ENCODE measurements at regions not wholly inside any gene's neighbourhood (a gene's known extent, or its start where the extent isn't known, plus 50 kb on each side); places are given as distances from the start of the nearest gene placed in this dataset.
"Not testable (repeated sequence)": the region's sequence is repeated elsewhere in the genome, so short reads cannot be mapped to it uniquely, and the experiment has no call there.

DNA sequence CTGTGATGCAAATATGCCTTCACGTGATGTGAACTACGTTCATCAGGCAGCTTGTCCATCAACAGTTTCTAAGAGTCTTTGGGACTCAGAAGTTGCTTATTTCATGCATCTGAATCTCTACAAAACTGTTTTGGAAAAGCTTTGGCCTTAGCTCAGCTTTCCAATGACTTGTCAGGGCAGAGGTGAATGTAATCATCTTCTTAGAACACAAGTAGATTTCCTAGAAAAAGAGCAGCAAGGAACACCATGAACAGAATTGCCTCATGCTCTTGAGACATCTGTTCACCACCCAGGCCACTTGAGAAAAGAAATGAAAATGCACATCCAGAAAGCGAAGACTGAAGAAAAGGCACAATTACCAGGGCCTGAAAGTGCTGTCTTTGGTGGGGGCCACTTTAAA is 105.8 kb upstream of the PDHA1 start:
- no peak for DNase-seq (ENCODE audit: low read depth)

GRCh38 chrX:19243431-19243830 is 100.3 kb upstream of the PDHA1 start:
- DNase-seq (ENCODE audit: low read depth): no peak

- not testable (repeated sequence) for DNase-seq (ENCODE audit: low read depth)
These were observed 98.8 kb upstream of the PDHA1 start for GRCh38 chrX:19244921-19245320.

- no peak for DNase-seq (ENCODE audit: low read depth)
These were observed 97.9 kb upstream of the PDHA1 start for GRCh38 chrX:19245711-19246269.

- DNase-seq (ENCODE audit: low read depth): no peak
These were observed 86.7 kb upstream of the PDHA1 start for GRCh38 chrX:19256986-19257385.

GRCh38 chrX:19261026-19261425 is 82.7 kb upstream of the PDHA1 start:
- DNase-seq (ENCODE audit: low read depth): not testable (repeated sequence)

- DNase-seq (ENCODE audit: low read depth): no peak
These were observed 73.0 kb upstream of the PDHA1 start for GRCh38 chrX:19270727-19271126.

GRCh38 chrX:19272452-19272851 is 71.3 kb upstream of the PDHA1 start:
- no peak for DNase-seq (ENCODE audit: low read depth)

DNA sequence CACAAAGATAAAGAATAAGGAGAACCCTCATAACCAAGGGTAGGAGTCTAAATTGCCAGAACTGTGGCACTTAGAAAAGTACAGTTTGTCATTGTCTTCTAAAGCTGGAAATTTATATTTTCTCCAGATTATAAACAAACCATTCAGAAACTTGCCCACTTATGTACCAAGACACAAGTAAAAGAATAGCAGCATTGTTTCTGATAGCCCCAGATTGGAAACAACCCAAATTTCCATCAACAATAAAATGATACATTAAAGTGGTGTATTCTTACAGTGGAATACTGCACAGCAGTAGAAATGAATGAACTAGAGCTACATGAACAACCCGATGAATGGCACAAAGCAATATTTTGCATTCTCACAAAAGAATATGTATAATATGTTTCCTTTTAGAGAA is 63.1 kb upstream of the PDHA1 start:
- DNase-seq (ENCODE audit: low read depth): no peak

GRCh38 chrX:19281256-19281655 is 62.5 kb upstream of the PDHA1 start:
- no peak for DNase-seq (ENCODE audit: low read depth)

GRCh38 chrX:19283597-19284339 is 60.0 kb upstream of the PDHA1 start:
- DNase-seq (ENCODE audit: low read depth): no peak

DNA sequence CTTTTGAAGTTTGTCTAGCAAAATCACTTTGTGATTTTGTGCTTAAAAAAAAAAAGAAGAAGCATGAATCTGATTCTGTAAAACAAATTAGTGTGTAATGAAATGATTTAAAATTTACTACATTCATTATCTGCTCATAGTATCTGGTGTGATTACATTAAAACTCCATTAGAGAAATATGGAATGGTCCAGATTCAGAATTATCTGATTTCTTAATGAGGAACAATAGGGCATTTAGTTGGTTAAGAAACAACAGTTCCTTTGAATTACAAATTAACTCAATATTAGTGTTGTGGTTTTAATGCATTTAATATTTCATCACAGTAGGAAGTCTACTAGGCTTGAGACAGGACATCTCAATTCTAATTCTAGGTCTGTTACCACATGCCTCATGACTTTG is 57.9 kb upstream of the PDHA1 start:
- no peak for DNase-seq (ENCODE audit: low read depth)

DNA sequence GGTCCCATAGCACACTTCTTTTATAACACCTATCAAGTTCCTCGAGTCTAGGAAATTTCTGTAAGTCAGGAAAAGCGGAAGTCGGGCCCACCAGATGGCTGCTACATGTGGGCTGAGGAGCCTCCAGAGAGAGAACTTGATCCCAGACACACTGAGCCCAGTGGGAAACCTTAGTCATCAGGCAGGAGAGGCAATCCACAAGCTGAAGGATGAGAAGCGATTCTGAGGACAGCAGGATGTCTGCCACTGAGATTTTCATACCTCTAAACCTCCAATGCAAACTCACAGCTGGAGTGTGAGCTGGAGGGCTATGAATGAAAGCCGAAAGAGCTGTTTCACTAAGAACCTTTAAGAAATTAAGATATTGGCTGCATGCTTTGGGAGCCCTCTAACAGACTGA is 52.6 kb upstream of the PDHA1 start:
- DNase-seq (ENCODE audit: low read depth): no peak

DNA sequence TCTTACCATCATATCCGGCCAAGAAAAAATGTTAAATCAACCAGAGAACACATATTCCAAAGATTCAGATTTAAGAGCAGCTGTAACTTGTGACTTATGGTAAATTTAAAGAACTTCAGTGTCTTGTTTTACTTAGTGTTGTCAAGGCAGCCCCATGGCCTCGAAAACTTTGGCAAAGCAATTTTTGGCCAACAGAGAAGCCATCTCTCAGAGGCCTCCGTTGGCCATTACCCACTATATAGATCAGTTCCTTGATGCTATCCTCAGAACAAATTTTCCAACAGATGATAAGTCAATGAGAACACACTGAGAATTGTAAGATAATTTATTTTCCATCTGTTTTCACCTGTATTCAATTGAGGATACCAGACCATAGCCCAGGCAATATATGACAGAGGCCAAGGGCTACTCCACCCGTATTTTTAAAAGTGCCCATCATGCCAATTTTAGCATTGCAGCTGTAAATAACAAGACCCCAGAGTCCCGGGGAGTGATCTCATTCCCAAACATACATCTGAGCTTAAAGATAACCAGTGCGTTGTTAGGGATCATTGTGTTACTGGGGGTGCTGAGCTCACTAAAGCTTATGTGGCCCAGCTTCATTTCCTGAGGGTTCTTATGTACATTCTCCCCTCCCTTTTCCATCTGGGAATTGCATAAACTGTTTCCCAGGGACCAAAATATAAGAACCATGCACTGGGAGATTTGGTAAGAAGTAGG is 50.0 kb upstream of the PDHA1 start:
- no peak for DNase-seq (ENCODE audit: low read depth)

All from ELR (cell line).